ENCODE measurements at regions not wholly inside any gene's neighbourhood (a gene's known extent, or its start where the extent isn't known, plus 50 kb on each side); places are given as distances from the start of the nearest gene placed in this dataset.

DNA sequence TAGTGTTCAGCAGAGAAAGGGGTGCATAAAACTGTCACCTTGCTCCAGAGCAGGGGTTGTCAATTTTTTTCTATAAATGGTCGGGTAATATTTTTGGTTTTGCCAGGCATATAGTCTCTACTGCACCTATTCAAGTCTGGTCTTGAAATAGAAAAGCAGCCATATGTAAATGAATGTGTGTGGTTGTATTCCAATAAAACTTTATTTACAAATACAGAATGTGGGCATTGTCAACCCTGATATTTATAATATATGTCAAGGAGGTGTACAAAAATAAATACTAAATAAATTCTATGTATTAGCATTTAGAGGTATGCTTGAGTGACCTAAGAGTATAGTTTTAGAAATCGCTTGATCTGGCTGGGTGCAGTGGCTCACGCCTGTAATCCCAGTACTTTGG lies 97.6 kb upstream of the SPRY2 start:
- no peak for TF ChIP-seq POLR2A (IDR thresholded peaks at IDR 0.05; ENCODE audit: extremely low read depth, insufficient read length)
- TF ChIP-seq, protein P1, sequence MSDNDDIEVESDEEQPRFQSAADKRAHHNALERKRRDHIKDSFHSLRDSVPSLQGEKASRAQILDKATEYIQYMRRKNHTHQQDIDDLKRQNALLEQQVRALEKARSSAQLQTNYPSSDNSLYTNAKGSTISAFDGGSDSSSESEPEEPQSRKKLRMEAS (IDR thresholded peaks at IDR 0.05; ENCODE audit: low read depth, low read length), result no peak
